Peyer's patch (tissue), 4 donors: ENCODE measurements at regions not wholly inside any gene's neighbourhood (a gene's known extent, or its start where the extent isn't known, plus 50 kb on each side); places are given as distances from the start of the nearest gene placed in this dataset.
"Not testable (repeated sequence)": the region's sequence is repeated elsewhere in the genome, so short reads cannot be mapped to it uniquely, and the experiment has no call there.

ENCODE experiments used
- CTCF ChIP-seq, 6 experiments: fragments of 450-650 bp in 4 of 6; fragments of 200-600 bp in 2 of 6; sonication (generic) in 1 of 6; IDR thresholded peaks; one replicate each; pipeline ENCODE4 v1.5.1; 2017 to 2019; ENCODE audit warnings: antibody characterized with exemption in 6 of 6, mild to moderate bottlenecking in 3 of 6, moderate library complexity in 1 of 6
- POLR2A ChIP-seq, 2 donors: fragments of 450-650 bp; IDR thresholded peaks; one replicate each; pipeline ENCODE4 v1.5.1; 2017; ENCODE audit warnings: antibody characterized with exemption in 2 of 2, mild to moderate bottlenecking in 2 of 2, moderate library complexity in 2 of 2

- peak in 5 of 6 experiments; percentile 14 to 74 (median 58) for TF ChIP-seq CTCF (IDR thresholded peaks at IDR 0.05)
- TF ChIP-seq POLR2A (IDR thresholded peaks at IDR 0.05) = not testable (repeated sequence)
Measured at GRCh38 chr20:29443206-29443781, 1814.2 kb upstream of the DEFB115 start.
